Loucy (cell line): ENCODE measurements at regions not wholly inside any gene's neighbourhood (a gene's known extent, or its start where the extent isn't known, plus 50 kb on each side); places are given as distances from the start of the nearest gene placed in this dataset.

Experiments
- H2AFZ ChIP-seq: fragments of 200-600 bp; sonication (generic); 2 replicates; pipeline ENCODE4 v1.6.0; 2016; ENCODE audit warnings: antibody characterized with exemption, mild to moderate bottlenecking, low read length, moderate library complexity
- H3F3A ChIP-seq: fragments of 200-600 bp; 2 replicates; pipeline ENCODE4 v1.6.0; 2016; ENCODE audit warnings: antibody characterized with exemption, low read depth, mild to moderate bottlenecking
- H3K27me3 ChIP-seq: fragments of 200-600 bp; sonication (generic); 2 replicates; pipeline ENCODE4 v1.6.1; 2014; ENCODE audit warnings: low read length, mild to moderate bottlenecking; ENCODE audit not compliant: insufficient read depth, poor library complexity, severe bottlenecking
- H3K36me3 ChIP-seq: fragments of 200-600 bp; sonication (generic); 2 replicates; pipeline ENCODE4 v1.6.1; 2016; ENCODE audit warnings: low read length; ENCODE audit not compliant: insufficient read depth
- H3K4me1 ChIP-seq: fragments of 200-600 bp; sonication (generic); 2 replicates; pipeline ENCODE4 v1.5.1; 2014; ENCODE audit warnings: low read length, mild to moderate bottlenecking; ENCODE audit not compliant: insufficient read depth, poor library complexity, severe bottlenecking
- H3K4me2 ChIP-seq: fragments of 200-600 bp; sonication (generic); 2 replicates; pipeline ENCODE4 v1.6.0; 2014; ENCODE audit warnings: antibody characterized with exemption, low read length, low read depth, mild to moderate bottlenecking; ENCODE audit not compliant: poor library complexity, severe bottlenecking
- H3K4me3 ChIP-seq: fragments of 200-600 bp; sonication (generic); 2 replicates; pipeline ENCODE4 v1.5.1; 2014; ENCODE audit warnings: low read length, mild to moderate bottlenecking, mixed read lengths; ENCODE audit not compliant: poor library complexity, severe bottlenecking
- H3K79me2 ChIP-seq: fragments of 200-600 bp; sonication (generic); 2 replicates; pipeline ENCODE4 v1.6.1; 2014; ENCODE audit warnings: low read length; ENCODE audit not compliant: insufficient read depth
- H3K9ac ChIP-seq: fragments of 200-600 bp; sonication (generic); 2 replicates; pipeline ENCODE4 v1.6.0; 2014; ENCODE audit warnings: mild to moderate bottlenecking, low read depth, low read length, moderate library complexity; ENCODE audit not compliant: poor library complexity, severe bottlenecking
- H3K9me2 ChIP-seq: fragments of 200-600 bp; sonication (generic); replicated peaks from 2 replicates; pipeline ENCODE4 v1.6.1; 2016; ENCODE audit warnings: low read depth, low read length, mixed read lengths
- H3K9me3 ChIP-seq: fragments of 200-600 bp; sonication (generic); 2 replicates; pipeline ENCODE4 v1.6.1; 2014; ENCODE audit warnings: mild to moderate bottlenecking, antibody characterized with exemption, low read length, low read depth; ENCODE audit not compliant: insufficient read depth
- H4K20me1 ChIP-seq: fragments of 200-600 bp; sonication (generic); 2 replicates; pipeline ENCODE4 v1.6.0; 2014; ENCODE audit warnings: antibody characterized with exemption, low read length, mild to moderate bottlenecking; ENCODE audit not compliant: insufficient read depth, poor library complexity, severe bottlenecking
- CTCF ChIP-seq: fragments of 200-600 bp; sonication (generic); conservative IDR thresholded peaks from 2 replicates; pipeline ENCODE4 v1.5.1; 2014; ENCODE audit warnings: mild to moderate bottlenecking, antibody characterized with exemption, low read length
- EZH2phosphoT487 ChIP-seq: fragments of 200-600 bp; IDR thresholded peaks from 2 replicates; pipeline ENCODE4 v1.6.1; 2018; ENCODE audit warnings: antibody characterized with exemption, mild to moderate bottlenecking, moderate library complexity, borderline replicate concordance

GRCh38 chr1:201619513-201619912 lies 80.6 kb downstream of the NAV1 start:
- no peaks in the 10 kb centered on the region for H3K79me2 ChIP-seq
- H3K9ac ChIP-seq = no peak overlapping the region
- H2AFZ ChIP-seq = no peak overlapping the region
- no peak overlapping the region for H3K4me3 ChIP-seq
- no peaks in the 10 kb centered on the region for H4K20me1 ChIP-seq
- H3F3A ChIP-seq = no peaks in the 10 kb centered on the region
- H3K36me3 ChIP-seq = no peaks in the 10 kb centered on the region
- H3K4me1 ChIP-seq = no peaks in the 10 kb centered on the region
- no peaks in the 10 kb centered on the region for H3K27me3 ChIP-seq
- no peaks in the 10 kb centered on the region for H3K9me3 ChIP-seq
- no peaks in the 10 kb centered on the region for H3K9me2 ChIP-seq
- no peak overlapping the region for H3K4me2 ChIP-seq
- TF ChIP-seq EZH2phosphoT487 (no peak), CTCF (no peak)

GRCh38 chr1:201622353-201622752 lies 83.4 kb downstream of the NAV1 start:
- no peak overlapping the region for H3K4me2 ChIP-seq
- TF ChIP-seq CTCF (no peak), EZH2phosphoT487 (no peak)
- no peaks in the 10 kb centered on the region for H4K20me1 ChIP-seq
- no peaks in the 10 kb centered on the region for H3K4me1 ChIP-seq
- H3K9ac ChIP-seq = no peak overlapping the region
- no peak overlapping the region for H2AFZ ChIP-seq
- H3K27me3 ChIP-seq = no peaks in the 10 kb centered on the region
- no peaks in the 10 kb centered on the region for H3K79me2 ChIP-seq
- H3F3A ChIP-seq = no peaks in the 10 kb centered on the region
- no peak overlapping the region for H3K4me3 ChIP-seq
- no peaks in the 10 kb centered on the region for H3K9me3 ChIP-seq
- no peaks in the 10 kb centered on the region for H3K36me3 ChIP-seq
- H3K9me2 ChIP-seq = no peaks in the 10 kb centered on the region

- Histone ChIP-seq H4K20me1 (no peaks in the 10 kb centered on the region), H3K4me1 (no peaks in the 10 kb centered on the region), H3F3A (no peaks in the 10 kb centered on the region), H3K9me2 (no peaks in the 10 kb centered on the region), H2AFZ (no peak overlapping the region), H3K36me3 (no peaks in the 10 kb centered on the region), H3K4me3 (no peak overlapping the region), H3K27me3 (no peaks in the 10 kb centered on the region), H3K9me3 (no peaks in the 10 kb centered on the region), H3K9ac (no peak overlapping the region), H3K4me2 (no peak overlapping the region), H3K79me2 (no peaks in the 10 kb centered on the region)
- TF ChIP-seq CTCF (no peak), EZH2phosphoT487 (no peak)
Measured at GRCh38 chr1:201622824-201623223, 83.9 kb downstream of the NAV1 start.
